Gastrocnemius medialis (tissue), 4 donors: ENCODE measurements at regions not wholly inside any gene's neighbourhood (a gene's known extent, or its start where the extent isn't known, plus 50 kb on each side); places are given as distances from the start of the nearest gene placed in this dataset.

Experiments used
- ATAC-seq, 2 donors: fragments of 150-250 bp; one replicate each; pipeline ENCODE4 v1.9.1; 2016
- DNase-seq, 2 donors: peaks; one replicate each; pipeline ENCODE4 v3.0.0-alpha.2; 2019
- H3K27ac ChIP-seq, 4 donors: fragments of 200-600 bp; sonication (generic); 1 replicate in 1 of 4; 2 replicates in 3 of 4; pipeline ENCODE4 v1.5.1; 2016 to 2018; ENCODE audit warnings: mild to moderate bottlenecking in 2 of 4, moderate library complexity in 1 of 4
- H3K27me3 ChIP-seq, 3 donors: fragments of 200-600 bp; sonication (generic) in 2 of 3; 1 replicate in 1 of 3; 2 replicates in 2 of 3; pipeline versions ENCODE4 v1.5.1 to v1.6.0; 2016 to 2019; ENCODE audit warnings: mild to moderate bottlenecking in 1 of 3, moderate library complexity in 1 of 3
- H3K36me3 ChIP-seq, 2 donors: fragments of 200-600 bp; sonication (generic) in 1 of 2; one replicate each; pipeline ENCODE4 v1.5.1; 2017 to 2018
- H3K4me1 ChIP-seq, 2 donors: fragments of 200-600 bp; sonication (generic) in 1 of 2; one replicate each; pipeline ENCODE4 v1.5.1; 2016 to 2017; ENCODE audit warnings: mild to moderate bottlenecking in 2 of 2
- H3K4me3 ChIP-seq, 4 donors: fragments of 200-600 bp; sonication (generic) in 3 of 4; 1 replicate in 1 of 4; 2 replicates in 3 of 4; pipeline ENCODE4 v1.5.1; 2016 to 2019; ENCODE audit warnings: mild to moderate bottlenecking in 2 of 4
- H3K9me3 ChIP-seq, 3 donors: fragments of 200-600 bp; sonication (generic) in 2 of 3; 1 replicate in 1 of 3; 2 replicates in 2 of 3; pipeline ENCODE4 v1.5.1; 2016 to 2019
- CTCF ChIP-seq, 5 experiments: fragments of 450-650 bp in 3 of 5; fragments of 200-600 bp in 2 of 5; sonication (generic) in 2 of 5; IDR thresholded peaks in 4 of 5; conservative IDR thresholded peaks in 1 of 5; 1 replicate in 4 of 5; 2 replicates in 1 of 5; pipeline ENCODE4 v1.5.1; 2016 to 2019; ENCODE audit warnings: antibody characterized with exemption in 5 of 5, mild to moderate bottlenecking in 3 of 5, moderate library complexity in 3 of 5
- POLR2A ChIP-seq, 2 donors: fragments of 450-650 bp; IDR thresholded peaks; one replicate each; pipeline ENCODE4 v1.6.1; 2017; ENCODE audit warnings: antibody characterized with exemption in 2 of 2, mild to moderate bottlenecking in 2 of 2, moderate library complexity in 2 of 2
- in situ Hi-C, 4 donors: fragments of 200-750 bp; cut with MboI; loops; one replicate each; pipeline versions ENCODE4 v1.15.0 to v1.8.0; 2017; ENCODE audit warnings: low sequenced_read_pairs in 4 of 4
- intact Hi-C: fragments of 100-400 bp; cut with DNase I; formaldehyde crosslinking; loops from one replicate; pipeline ENCODE4 v1.15.1; 2023; ENCODE audit warnings: low total_unique reads

DNA sequence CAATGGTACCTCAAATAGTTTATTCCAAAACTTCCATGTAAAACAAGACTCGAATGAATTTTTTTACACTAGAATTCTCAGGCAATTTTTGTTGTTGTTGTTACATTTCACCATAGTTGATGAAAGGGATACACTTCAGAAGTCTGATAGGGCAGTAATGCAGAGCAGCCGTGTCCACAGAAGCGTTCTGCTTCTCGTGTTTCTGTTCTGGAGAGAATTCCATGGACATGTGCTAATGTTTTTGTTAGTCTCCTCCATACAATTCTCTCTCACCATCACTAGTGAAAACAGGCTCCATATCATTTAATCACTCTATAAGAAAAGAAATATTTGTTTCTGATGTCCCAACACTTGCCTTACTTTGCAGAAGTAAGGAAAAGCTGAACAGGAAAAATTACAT, 606.1 kb downstream of the SLC16A7 start:
- in situ Hi-C loops, result no loop called here
- intact Hi-C loops, result no loop called here
- Histone ChIP-seq H3K4me1 (no peaks in the 10 kb centered on the region), H3K27me3 (no peaks in the 10 kb centered on the region), H3K9me3 (no peaks in the 10 kb centered on the region), H3K36me3 (no peaks in the 10 kb centered on the region), H3K4me3 (no peak overlapping the region), H3K27ac (no peak overlapping the region)
- ATAC-seq (no peak), DNase-seq (no peak)
- TF ChIP-seq POLR2A (IDR thresholded peaks at IDR 0.05) (no peak), CTCF (IDR thresholded peaks at IDR 0.05 in 4 of 5, conservative IDR thresholded peaks at IDR 0.05 in 1 of 5) (no peak)

- Histone ChIP-seq H3K27ac (no peak overlapping the region), H3K9me3 (no peaks in the 10 kb centered on the region), H3K4me1 (no peaks in the 10 kb centered on the region), H3K27me3 (no peaks in the 10 kb centered on the region), H3K36me3 (no peaks in the 10 kb centered on the region), H3K4me3 (no peak overlapping the region)
- intact Hi-C loops (no loop called here), in situ Hi-C loops (no loop called here)
- DNase-seq (no peak), ATAC-seq (no peak)
- no peak for TF ChIP-seq CTCF (IDR thresholded peaks at IDR 0.05 in 4 of 5, conservative IDR thresholded peaks at IDR 0.05 in 1 of 5)
- TF ChIP-seq POLR2A (IDR thresholded peaks at IDR 0.05), result no peak
Measured at GRCh38 chr12:60205500-60205899, 609.7 kb downstream of the SLC16A7 start.

GRCh38 chr12:60209521-60209920, 613.7 kb downstream of the SLC16A7 start:
- no peak overlapping the region for H3K27ac ChIP-seq
- in situ Hi-C loops (no loop called here), intact Hi-C loops (no loop called here)
- no peaks in the 10 kb centered on the region for H3K9me3 ChIP-seq
- H3K27me3 ChIP-seq, result no peaks in the 10 kb centered on the region
- DNase-seq, result no peak
- no peak for TF ChIP-seq CTCF (IDR thresholded peaks at IDR 0.05 in 4 of 5, conservative IDR thresholded peaks at IDR 0.05 in 1 of 5)
- no peak for TF ChIP-seq POLR2A (IDR thresholded peaks at IDR 0.05)
- no peak for ATAC-seq
- H3K4me3 ChIP-seq, result no peak overlapping the region
- no peaks in the 10 kb centered on the region for H3K4me1 ChIP-seq
- H3K36me3 ChIP-seq, result no peaks in the 10 kb centered on the region

GRCh38 chr12:60209933-60210332, 614.1 kb downstream of the SLC16A7 start:
- H3K4me3 ChIP-seq, result no peak overlapping the region
- no peaks in the 10 kb centered on the region for H3K9me3 ChIP-seq
- H3K27ac ChIP-seq, result no peak overlapping the region
- intact Hi-C loops, result no loop called here
- ATAC-seq, result no peak
- no peaks in the 10 kb centered on the region for H3K36me3 ChIP-seq
- H3K27me3 ChIP-seq, result no peaks in the 10 kb centered on the region
- in situ Hi-C loops, result no loop called here
- no peaks in the 10 kb centered on the region for H3K4me1 ChIP-seq
- no peak for DNase-seq
- TF ChIP-seq CTCF (IDR thresholded peaks at IDR 0.05 in 4 of 5, conservative IDR thresholded peaks at IDR 0.05 in 1 of 5), result no peak
- TF ChIP-seq POLR2A (IDR thresholded peaks at IDR 0.05), result no peak

- H3K9me3 ChIP-seq, result no peaks in the 10 kb centered on the region
- intact Hi-C loops, result no loop called here
- no peaks in the 10 kb centered on the region for H3K27me3 ChIP-seq
- no peak for DNase-seq
- H3K36me3 ChIP-seq, result no peaks in the 10 kb centered on the region
- in situ Hi-C loops, result no loop called here
- ATAC-seq, result no peak
- no peaks in the 10 kb centered on the region for H3K4me1 ChIP-seq
- TF ChIP-seq POLR2A (IDR thresholded peaks at IDR 0.05) (no peak), CTCF (IDR thresholded peaks at IDR 0.05 in 4 of 5, conservative IDR thresholded peaks at IDR 0.05 in 1 of 5) (no peak)
- H3K4me3 ChIP-seq, result no peak overlapping the region
- H3K27ac ChIP-seq, result no peak overlapping the region
Measured at GRCh38 chr12:60210756-60211155, 614.9 kb downstream of the SLC16A7 start.
